IMR-90 (cell line): ENCODE measurements at regions not wholly inside any gene's neighbourhood (a gene's known extent, or its start where the extent isn't known, plus 50 kb on each side); places are given as distances from the start of the nearest gene placed in this dataset.

Experiments used
- ATAC-seq: fragments of 200-7000 bp; cut with Tn5 transposase; 2 replicates; pipeline ENCODE4 v1.9.1; 2020; ENCODE audit warnings: low read depth, mild to moderate bottlenecking, moderate library complexity
- BruUV-seq: library from RNA; stranded (reverse); fragments of 400-500 nt; replicated peaks from 2 replicates; lab custom pipeline; 2021; lab: Mats Ljungman, UMichigan
- CTCF ChIA-PET: fragments of 300-600 bp; formaldehyde crosslinking; extraction: SDS; loops from one replicate; lab custom pipeline; 2021; ENCODE audit warnings: antibody characterized with exemption; lab: Yijun Ruan, JAX
- POLR2A ChIA-PET: fragments of 300-600 bp; sonication (Branson Sonifier 250); formaldehyde crosslinking; loops from one replicate; lab custom pipeline; 2022; ENCODE audit warnings: antibody characterized with exemption; ENCODE audit not compliant: unreplicated experiment; lab: Charles Lee
- DNase-seq: peaks from one replicate; pipeline ENCODE4 v3.0.0; 2013
- H2AFZ ChIP-seq: replicated peaks from 2 replicates; pipeline ENCODE3; 2013; ENCODE audit warnings: low read length, mild to moderate bottlenecking; ENCODE audit not compliant: poor library complexity
- H2AK5ac ChIP-seq: 2 replicates; pipeline ENCODE4 v1.6.1; 2013; ENCODE audit warnings: low read depth, low read length, inconsistent platforms
- H2AK9ac ChIP-seq: replicated peaks from 2 replicates; pipeline ENCODE3; 2013; ENCODE audit warnings: mild to moderate bottlenecking, low read depth, low read length, moderate library complexity; ENCODE audit not compliant: poor library complexity
- H2BK120ac ChIP-seq: 2 replicates; pipeline ENCODE4 v1.6.1; 2013; ENCODE audit warnings: low read depth, low read length, inconsistent platforms
- H2BK15ac ChIP-seq: 3 replicates; pipeline ENCODE4 v1.6.1; 2013; ENCODE audit warnings: low read depth, low read length, inconsistent platforms
- H2BK20ac ChIP-seq: 2 replicates; pipeline ENCODE4 v1.6.1; 2013; ENCODE audit warnings: low read depth, mild to moderate bottlenecking, inconsistent platforms, low read length, moderate library complexity
- H2BK5ac ChIP-seq: 2 replicates; pipeline ENCODE4 v1.6.1; 2013; ENCODE audit warnings: mild to moderate bottlenecking, low read depth, low read length, inconsistent platforms; ENCODE audit not compliant: poor library complexity, severe bottlenecking
- H3K14ac ChIP-seq: replicated peaks from 2 replicates; pipeline ENCODE4 v1.6.1; 2013; ENCODE audit warnings: low read depth, low read length, inconsistent platforms
- H3K18ac ChIP-seq: 2 replicates; pipeline ENCODE4 v1.6.1; 2013; ENCODE audit warnings: low read depth, low read length, control low read depth
- H3K23ac ChIP-seq: 2 replicates; pipeline ENCODE4 v1.6.1; 2013; ENCODE audit warnings: low read depth, low read length, inconsistent platforms
- H3K27ac ChIP-seq: 2 replicates; pipeline ENCODE4 v1.5.1; 2013; ENCODE audit warnings: mild to moderate bottlenecking, control low read depth, low read length; ENCODE audit not compliant: insufficient read depth
- H3K27me3 ChIP-seq: 2 replicates; pipeline ENCODE4 v1.6.1; 2013; ENCODE audit warnings: low read length; ENCODE audit not compliant: control insufficient read depth, insufficient read depth
- H3K36me3 ChIP-seq: 2 replicates; pipeline ENCODE4 v1.6.1; 2013; ENCODE audit warnings: low read length, mixed read lengths; ENCODE audit not compliant: control insufficient read depth, insufficient read depth
- H3K4ac ChIP-seq: 2 replicates; pipeline ENCODE4 v1.6.1; 2013; ENCODE audit warnings: low read depth, low read length, inconsistent platforms
- H3K4me1 ChIP-seq: 2 replicates; pipeline ENCODE4 v1.6.1; 2013; ENCODE audit warnings: low read length, mixed read lengths; ENCODE audit not compliant: control insufficient read depth, insufficient read depth
- H3K4me2 ChIP-seq: 2 replicates; pipeline ENCODE4 v1.6.1; 2013; ENCODE audit warnings: low read depth, mild to moderate bottlenecking, control low read depth, low read length, moderate library complexity
- H3K4me3 ChIP-seq: 2 replicates; pipeline ENCODE4 v1.5.1; 2013; ENCODE audit warnings: low read depth, mild to moderate bottlenecking, control low read depth, low read length, moderate library complexity; ENCODE audit not compliant: insufficient read depth
- H3K56ac ChIP-seq: 2 replicates; pipeline ENCODE4 v1.6.1; 2013; ENCODE audit warnings: low read length, inconsistent platforms; ENCODE audit not compliant: insufficient read depth; ENCODE audit errors: extremely low read depth
- H3K79me1 ChIP-seq, 2 experiments: 2 replicates each; pipeline ENCODE4 v1.6.1; 2013; ENCODE audit warnings: low read length in 2 of 2, inconsistent platforms in 1 of 2, low read depth in 1 of 2
- H3K9ac ChIP-seq: 2 replicates; pipeline ENCODE4 v1.6.1; 2013; ENCODE audit warnings: low read depth, low read length, control low read depth
- H3K9me1 ChIP-seq: 2 replicates; pipeline ENCODE4 v1.6.1; 2013; ENCODE audit warnings: low read length, inconsistent platforms; ENCODE audit not compliant: insufficient read depth
- H3K9me3 ChIP-seq: 2 replicates; pipeline ENCODE4 v1.6.1; 2013; ENCODE audit warnings: low read length; ENCODE audit not compliant: control insufficient read depth, insufficient read depth
- H4K20me1 ChIP-seq: 2 replicates; pipeline ENCODE4 v1.6.1; 2013; ENCODE audit warnings: low read length, inconsistent platforms; ENCODE audit not compliant: insufficient read depth
- H4K5ac ChIP-seq: 2 replicates; pipeline ENCODE4 v1.6.1; 2013; ENCODE audit warnings: mild to moderate bottlenecking, low read depth, low read length, control low read depth
- H4K8ac ChIP-seq, 2 experiments: 2 replicates each; pipeline ENCODE4 v1.6.1; 2013; ENCODE audit warnings: low read depth in 2 of 2, low read length in 2 of 2, control low read depth in 1 of 2, inconsistent platforms in 1 of 2
- H4K91ac ChIP-seq: 2 replicates; pipeline ENCODE4 v1.6.1; 2013; ENCODE audit warnings: low read depth, low read length, inconsistent platforms; ENCODE audit not compliant: insufficient read depth
- BHLHE40 ChIP-seq: fragments of 150-350 bp; IDR thresholded peaks from 2 replicates; pipeline ENCODE4 v1.6.1; 2016; ENCODE audit warnings: mild to moderate bottlenecking, low read depth, low read length
- CEBPB ChIP-seq: IDR thresholded peaks from 2 replicates; pipeline ENCODE4 v1.6.1; 2012; ENCODE audit warnings: low read depth, low read length, improper control_type of control experiment
- MXI1 ChIP-seq: IDR thresholded peaks from 2 replicates; pipeline ENCODE4 v1.6.1; 2012; ENCODE audit warnings: low read depth, mild to moderate bottlenecking, low read length, moderate library complexity, borderline replicate concordance
- NFE2L2 ChIP-seq: fragments of 150-350 bp; IDR thresholded peaks from 2 replicates; pipeline ENCODE4 v1.6.1; 2016; ENCODE audit warnings: low read depth, mild to moderate bottlenecking, low read length
- POLR2A ChIP-seq: IDR thresholded peaks from 2 replicates; pipeline ENCODE4 v1.6.1; 2012; ENCODE audit warnings: mild to moderate bottlenecking, low read depth, low read length
- RAD21 ChIP-seq: IDR thresholded peaks from 2 replicates; pipeline ENCODE4 v1.6.1; 2012; ENCODE audit warnings: low read length, improper control_type of control experiment
- RCOR1 ChIP-seq: IDR thresholded peaks from 2 replicates; pipeline ENCODE4 v1.6.1; 2012; ENCODE audit warnings: mild to moderate bottlenecking, low read length, improper control_type of control experiment; ENCODE audit not compliant: insufficient replicate concordance
- SMC3 ChIP-seq: fragments of 150-350 bp; IDR thresholded peaks from 2 replicates; pipeline ENCODE4 v1.6.1; 2016; ENCODE audit warnings: low read depth, mild to moderate bottlenecking, antibody characterized with exemption, low read length, moderate library complexity
- WGBS, 2 experiments: methylation state at CpG; one replicate each; pipeline versions ENCODE4 v1.1.5 to v1.1.7; 2013; ENCODE audit warnings: missing lambda C conversion rate in 2 of 2; ENCODE audit not compliant: insufficient read length in 1 of 2; ENCODE audit errors: extremely low coverage in 2 of 2; 5-methylcytosine and 5-hydroxymethylcytosine counted together
- dilution Hi-C: fragments of 300-500 bp; cut with HindIII; formaldehyde crosslinking; loops from one replicate; pipeline ENCODE4 v1.14.3; 2018; ENCODE audit warnings: low sequenced_read_pairs; ENCODE audit not compliant: unreplicated experiment
- in situ Hi-C: fragments of 300-500 bp; cut with MboI; formaldehyde crosslinking; loops from 3 replicates; pipeline ENCODE4 v1.14.3; 2019; ENCODE audit warnings: low sequenced_read_pairs, inconsistent platforms, mixed read lengths
- intact Hi-C: fragments of 100-400 bp; cut with micrococcal nuclease; formaldehyde crosslinking; loops from 2 replicates; pipeline ENCODE4 v1.10.0; 2022

DNA sequence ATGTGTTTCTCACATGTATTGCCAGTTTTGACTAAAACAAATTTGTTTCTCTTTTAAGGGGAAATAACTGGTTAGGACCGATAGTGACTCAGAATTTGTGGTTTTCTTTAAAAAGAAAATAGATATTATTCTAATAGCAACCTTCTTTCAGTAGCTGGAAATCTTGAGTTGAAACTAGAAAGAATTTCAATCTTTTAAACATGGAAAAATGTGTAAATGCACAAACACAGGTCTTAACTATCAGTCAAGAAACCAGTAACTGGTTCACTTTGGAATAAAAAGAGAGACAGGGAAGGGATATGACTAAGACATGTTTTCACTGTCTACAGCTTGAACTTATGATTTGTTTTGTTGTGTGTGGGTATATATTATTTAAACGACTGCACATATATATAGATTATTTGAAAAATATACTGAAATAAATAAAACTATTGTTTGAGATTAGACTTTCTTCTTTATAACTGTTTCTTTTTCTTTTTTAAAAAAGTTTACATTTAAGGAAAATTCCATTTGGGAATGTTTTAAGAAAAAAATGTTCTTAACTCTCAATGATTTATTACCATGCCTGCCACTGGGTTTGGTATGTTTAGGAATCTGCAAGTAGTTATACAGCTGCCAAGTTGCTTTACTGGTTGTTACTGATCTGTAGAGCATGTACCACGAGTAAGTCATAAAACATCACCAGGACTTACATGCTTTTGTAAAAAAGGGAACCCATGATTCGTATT is 753.3 kb upstream of the MARCKS start:
- CTCF ChIA-PET: interaction anchor here (0.9 kb wide), 1 partner anchor 806 kb away, joined by 4 read pairs; no protein-coding TSS in a partner anchor
- no peak overlapping the region for H3K18ac ChIP-seq

More for the DNA sequence above, 753.3 kb upstream of the MARCKS start:
- Histone ChIP-seq H4K91ac (no peak overlapping the region), H3K4ac (no peak overlapping the region), H2BK15ac (no peak overlapping the region), H3K9ac (no peak overlapping the region; the same call in 1 of the 2 replicates), H2BK5ac (peak overlapping the region; percentile 76), H3K14ac (no peak overlapping the region), H4K8ac (no peak overlapping the region; a peak in 1 of 4 replicates), H2BK20ac (no peak overlapping the region), H4K20me1 (no peaks in the 10 kb centered on the region), H3K56ac (no peak overlapping the region), H2AK5ac (no peak overlapping the region), H3K9me1 (no peaks in the 10 kb centered on the region), H4K5ac (no peak overlapping the region), H3K79me1 (no peaks in the 10 kb centered on the region), H3K27me3 (no peaks in the 10 kb centered on the region), H2AFZ (no peak overlapping the region), H3K27ac (peak overlapping the region; percentile 2; the same call in 1 of the 2 replicates), H3K4me2 (no peak overlapping the region), H3K36me3 (no peaks in the 10 kb centered on the region), H3K4me3 (no peak overlapping the region), H3K4me1 (no peaks in the 10 kb centered on the region; the same call in 1 of the 2 replicates), H2AK9ac (no peak overlapping the region), H2BK120ac (no peak overlapping the region), H3K23ac (no peak overlapping the region), H3K9me3 (no peaks in the 10 kb centered on the region)
- ATAC-seq: peak; percentile 71
- dilution Hi-C loops: no loop called here
- in situ Hi-C loops: no loop called here
- intact Hi-C loops: no loop called here
- peak; percentile 74 for DNase-seq
- no peak for TF ChIP-seq SMC3
- no peak for TF ChIP-seq BHLHE40
- no peak for TF ChIP-seq RCOR1
- TF ChIP-seq POLR2A: no peak
- no peak for TF ChIP-seq MXI1
- no peak for TF ChIP-seq RAD21
- no peak for TF ChIP-seq CEBPB
- TF ChIP-seq NFE2L2: no peak
- no CpG with 5 or more reads among the region's 4 CpGs for WGBS, 2 experiments
- BruUV-seq: no TSS peak
- POLR2A ChIA-PET: no interaction called here
